NCI-H1417 (cell line): ENCODE measurements at regions not wholly inside any gene's neighbourhood (a gene's known extent, or its start where the extent isn't known, plus 50 kb on each side); places are given as distances from the start of the nearest gene placed in this dataset.

ENCODE experiments used
- DNase-seq, 3 experiments: peaks; one replicate each; lab custom pipeline; 2025; lab: John Stamatoyannopoulos, UW

- no peak for DNase-seq
These were observed 133.3 kb downstream of the KLF12 start for GRCh38 chr13:74000876-74001275.

- no peak for DNase-seq
These were observed 135.6 kb downstream of the KLF12 start for GRCh38 chr13:73998631-73999030.

GRCh38 chr13:73997964-73998363 is 136.2 kb downstream of the KLF12 start:
- peak in 1 of 3 experiments; percentile 36 for DNase-seq

- DNase-seq: no peak
These were observed 137.6 kb downstream of the KLF12 start for GRCh38 chr13:73996569-73996968.

GRCh38 chr13:73995736-73996135 is 138.5 kb downstream of the KLF12 start:
- no peak for DNase-seq

GRCh38 chr13:73993661-73994060 is 140.5 kb downstream of the KLF12 start:
- peak in 1 of 3 experiments; percentile 62 for DNase-seq

GRCh38 chr13:73991884-73992283 is 142.3 kb downstream of the KLF12 start:
- DNase-seq: peak; percentile 64 to 89 (median 77)

GRCh38 chr13:73991384-73991783 is 142.8 kb downstream of the KLF12 start:
- DNase-seq: peak in 1 of 3 experiments; percentile 89

- DNase-seq: no peak
These were observed 144.9 kb downstream of the KLF12 start for GRCh38 chr13:73989244-73989843.

GRCh38 chr13:73988461-73988860 is 145.7 kb downstream of the KLF12 start:
- DNase-seq: no peak

- DNase-seq: no peak
These were observed 146.6 kb downstream of the KLF12 start for GRCh38 chr13:73987618-73988017.

GRCh38 chr13:73985783-73986182 is 148.4 kb downstream of the KLF12 start:
- DNase-seq: peak in 2 of 3 experiments; percentile 49 to 71

GRCh38 chr13:73984949-73985691 is 149.1 kb downstream of the KLF12 start:
- DNase-seq: peak; percentile 62 to 94 (median 75)

GRCh38 chr13:73984201-73984600 is 150.0 kb downstream of the KLF12 start:
- DNase-seq: no peak

GRCh38 chr13:73983109-73983508 is 151.1 kb downstream of the KLF12 start:
- no peak for DNase-seq

- no peak for DNase-seq
These were observed 152.6 kb downstream of the KLF12 start for GRCh38 chr13:73981595-73981994.

GRCh38 chr13:73975767-73976166 is 158.4 kb downstream of the KLF12 start:
- no peak for DNase-seq

- DNase-seq: no peak
These were observed 160.2 kb downstream of the KLF12 start for GRCh38 chr13:73974051-73974450.

- DNase-seq: no peak
These were observed 161.0 kb downstream of the KLF12 start for GRCh38 chr13:73973156-73973555.

GRCh38 chr13:73972545-73972944 is 161.7 kb downstream of the KLF12 start:
- no peak for DNase-seq

GRCh38 chr13:73971481-73971880 is 162.7 kb downstream of the KLF12 start:
- no peak for DNase-seq

GRCh38 chr13:73970421-73971055 is 163.7 kb downstream of the KLF12 start:
- no peak for DNase-seq
